Omental fat pad (tissue), 3 donors: ENCODE measurements at regions not wholly inside any gene's neighbourhood (a gene's known extent, or its start where the extent isn't known, plus 50 kb on each side); places are given as distances from the start of the nearest gene placed in this dataset.

ENCODE experiments used
- ATAC-seq: fragments of 150-250 bp; one replicate; pipeline ENCODE4 v1.9.1; 2016; ENCODE audit warnings: mild to moderate bottlenecking, moderate library complexity; ENCODE audit not compliant: low FRiP score
- DNase-seq: peaks from one replicate; pipeline ENCODE4 v3.0.0-alpha.2; 2019; ENCODE audit warnings: low spot score
- CTCF ChIP-seq, 3 donors: fragments of 450-650 bp; IDR thresholded peaks; one replicate each; pipeline ENCODE4 v1.5.1; 2016 to 2017; ENCODE audit warnings: antibody characterized with exemption in 3 of 3, mild to moderate bottlenecking in 3 of 3, moderate library complexity in 2 of 3

GRCh38 chr4:148954011-148954749 is 512.0 kb upstream of the NR3C2 start:
- DNase-seq (no peak), ATAC-seq (no peak)
- no peak for TF ChIP-seq CTCF (IDR thresholded peaks at IDR 0.05)

- ATAC-seq = no peak
- no peak for DNase-seq
- no peak for TF ChIP-seq CTCF (IDR thresholded peaks at IDR 0.05)
Observed at GRCh38 chr4:148951346-148951745, 509.1 kb upstream of the NR3C2 start.

- no peak for TF ChIP-seq CTCF (IDR thresholded peaks at IDR 0.05)
- DNase-seq (no peak), ATAC-seq (no peak)
Observed at GRCh38 chr4:148946271-148946670, 504.1 kb upstream of the NR3C2 start.

- no peak for TF ChIP-seq CTCF (IDR thresholded peaks at IDR 0.05)
- DNase-seq (no peak), ATAC-seq (no peak)
Observed at GRCh38 chr4:148944839-148945219, 502.6 kb upstream of the NR3C2 start.

GRCh38 chr4:148944136-148944838 is 502.1 kb upstream of the NR3C2 start:
- TF ChIP-seq CTCF (IDR thresholded peaks at IDR 0.05) = no peak
- ATAC-seq (no peak), DNase-seq (no peak)

GRCh38 chr4:148934926-148935578 is 492.8 kb upstream of the NR3C2 start:
- DNase-seq = no peak
- no peak for ATAC-seq
- TF ChIP-seq CTCF (IDR thresholded peaks at IDR 0.05) = no peak
